H1 (cell line): ENCODE measurements at regions not wholly inside any gene's neighbourhood (a gene's known extent, or its start where the extent isn't known, plus 50 kb on each side); places are given as distances from the start of the nearest gene placed in this dataset.

Experiments used
- ZNF274 ChIP-seq: IDR thresholded peaks from 2 replicates; pipeline ENCODE4 v1.7.0; 2012; ENCODE audit warnings: low read length, borderline replicate concordance; ENCODE audit errors: extremely low read depth
- TF ChIP-seq, protein P1 (sequence below): fragments of 300-600 bp; sonication (generic); IDR thresholded peaks from 2 replicates; pipeline ENCODE4 v1.7.1; 2012; ENCODE audit warnings: low read length, moderate library complexity, mild to moderate bottlenecking, inconsistent platforms; ENCODE audit not compliant: insufficient replicate concordance
- TF ChIP-seq, protein P2 (sequence below): IDR thresholded peaks from 2 replicates; pipeline ENCODE4 v1.6.1; 2012; ENCODE audit warnings: inconsistent platforms

- TF ChIP-seq, protein P1, sequence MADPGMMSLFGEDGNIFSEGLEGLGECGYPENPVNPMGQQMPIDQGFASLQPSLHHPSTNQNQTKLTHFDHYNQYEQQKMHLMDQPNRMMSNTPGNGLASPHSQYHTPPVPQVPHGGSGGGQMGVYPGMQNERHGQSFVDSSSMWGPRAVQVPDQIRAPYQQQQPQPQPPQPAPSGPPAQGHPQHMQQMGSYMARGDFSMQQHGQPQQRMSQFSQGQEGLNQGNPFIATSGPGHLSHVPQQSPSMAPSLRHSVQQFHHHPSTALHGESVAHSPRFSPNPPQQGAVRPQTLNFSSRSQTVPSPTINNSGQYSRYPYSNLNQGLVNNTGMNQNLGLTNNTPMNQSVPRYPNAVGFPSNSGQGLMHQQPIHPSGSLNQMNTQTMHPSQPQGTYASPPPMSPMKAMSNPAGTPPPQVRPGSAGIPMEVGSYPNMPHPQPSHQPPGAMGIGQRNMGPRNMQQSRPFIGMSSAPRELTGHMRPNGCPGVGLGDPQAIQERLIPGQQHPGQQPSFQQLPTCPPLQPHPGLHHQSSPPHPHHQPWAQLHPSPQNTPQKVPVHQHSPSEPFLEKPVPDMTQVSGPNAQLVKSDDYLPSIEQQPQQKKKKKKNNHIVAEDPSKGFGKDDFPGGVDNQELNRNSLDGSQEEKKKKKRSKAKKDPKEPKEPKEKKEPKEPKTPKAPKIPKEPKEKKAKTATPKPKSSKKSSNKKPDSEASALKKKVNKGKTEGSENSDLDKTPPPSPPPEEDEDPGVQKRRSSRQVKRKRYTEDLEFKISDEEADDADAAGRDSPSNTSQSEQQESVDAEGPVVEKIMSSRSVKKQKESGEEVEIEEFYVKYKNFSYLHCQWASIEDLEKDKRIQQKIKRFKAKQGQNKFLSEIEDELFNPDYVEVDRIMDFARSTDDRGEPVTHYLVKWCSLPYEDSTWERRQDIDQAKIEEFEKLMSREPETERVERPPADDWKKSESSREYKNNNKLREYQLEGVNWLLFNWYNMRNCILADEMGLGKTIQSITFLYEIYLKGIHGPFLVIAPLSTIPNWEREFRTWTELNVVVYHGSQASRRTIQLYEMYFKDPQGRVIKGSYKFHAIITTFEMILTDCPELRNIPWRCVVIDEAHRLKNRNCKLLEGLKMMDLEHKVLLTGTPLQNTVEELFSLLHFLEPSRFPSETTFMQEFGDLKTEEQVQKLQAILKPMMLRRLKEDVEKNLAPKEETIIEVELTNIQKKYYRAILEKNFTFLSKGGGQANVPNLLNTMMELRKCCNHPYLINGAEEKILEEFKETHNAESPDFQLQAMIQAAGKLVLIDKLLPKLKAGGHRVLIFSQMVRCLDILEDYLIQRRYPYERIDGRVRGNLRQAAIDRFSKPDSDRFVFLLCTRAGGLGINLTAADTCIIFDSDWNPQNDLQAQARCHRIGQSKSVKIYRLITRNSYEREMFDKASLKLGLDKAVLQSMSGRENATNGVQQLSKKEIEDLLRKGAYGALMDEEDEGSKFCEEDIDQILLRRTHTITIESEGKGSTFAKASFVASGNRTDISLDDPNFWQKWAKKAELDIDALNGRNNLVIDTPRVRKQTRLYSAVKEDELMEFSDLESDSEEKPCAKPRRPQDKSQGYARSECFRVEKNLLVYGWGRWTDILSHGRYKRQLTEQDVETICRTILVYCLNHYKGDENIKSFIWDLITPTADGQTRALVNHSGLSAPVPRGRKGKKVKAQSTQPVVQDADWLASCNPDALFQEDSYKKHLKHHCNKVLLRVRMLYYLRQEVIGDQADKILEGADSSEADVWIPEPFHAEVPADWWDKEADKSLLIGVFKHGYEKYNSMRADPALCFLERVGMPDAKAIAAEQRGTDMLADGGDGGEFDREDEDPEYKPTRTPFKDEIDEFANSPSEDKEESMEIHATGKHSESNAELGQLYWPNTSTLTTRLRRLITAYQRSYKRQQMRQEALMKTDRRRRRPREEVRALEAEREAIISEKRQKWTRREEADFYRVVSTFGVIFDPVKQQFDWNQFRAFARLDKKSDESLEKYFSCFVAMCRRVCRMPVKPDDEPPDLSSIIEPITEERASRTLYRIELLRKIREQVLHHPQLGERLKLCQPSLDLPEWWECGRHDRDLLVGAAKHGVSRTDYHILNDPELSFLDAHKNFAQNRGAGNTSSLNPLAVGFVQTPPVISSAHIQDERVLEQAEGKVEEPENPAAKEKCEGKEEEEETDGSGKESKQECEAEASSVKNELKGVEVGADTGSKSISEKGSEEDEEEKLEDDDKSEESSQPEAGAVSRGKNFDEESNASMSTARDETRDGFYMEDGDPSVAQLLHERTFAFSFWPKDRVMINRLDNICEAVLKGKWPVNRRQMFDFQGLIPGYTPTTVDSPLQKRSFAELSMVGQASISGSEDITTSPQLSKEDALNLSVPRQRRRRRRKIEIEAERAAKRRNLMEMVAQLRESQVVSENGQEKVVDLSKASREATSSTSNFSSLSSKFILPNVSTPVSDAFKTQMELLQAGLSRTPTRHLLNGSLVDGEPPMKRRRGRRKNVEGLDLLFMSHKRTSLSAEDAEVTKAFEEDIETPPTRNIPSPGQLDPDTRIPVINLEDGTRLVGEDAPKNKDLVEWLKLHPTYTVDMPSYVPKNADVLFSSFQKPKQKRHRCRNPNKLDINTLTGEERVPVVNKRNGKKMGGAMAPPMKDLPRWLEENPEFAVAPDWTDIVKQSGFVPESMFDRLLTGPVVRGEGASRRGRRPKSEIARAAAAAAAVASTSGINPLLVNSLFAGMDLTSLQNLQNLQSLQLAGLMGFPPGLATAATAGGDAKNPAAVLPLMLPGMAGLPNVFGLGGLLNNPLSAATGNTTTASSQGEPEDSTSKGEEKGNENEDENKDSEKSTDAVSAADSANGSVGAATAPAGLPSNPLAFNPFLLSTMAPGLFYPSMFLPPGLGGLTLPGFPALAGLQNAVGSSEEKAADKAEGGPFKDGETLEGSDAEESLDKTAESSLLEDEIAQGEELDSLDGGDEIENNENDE, result no peak
- no peak for TF ChIP-seq ZNF274
- TF ChIP-seq, protein P2, sequence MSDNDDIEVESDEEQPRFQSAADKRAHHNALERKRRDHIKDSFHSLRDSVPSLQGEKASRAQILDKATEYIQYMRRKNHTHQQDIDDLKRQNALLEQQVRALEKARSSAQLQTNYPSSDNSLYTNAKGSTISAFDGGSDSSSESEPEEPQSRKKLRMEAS, result no peak
Observed at GRCh38 chr4:120207021-120207420, 140.4 kb upstream of the MAD2L1 start (continued).
